HEK293T (cell line): ENCODE measurements at regions not wholly inside any gene's neighbourhood (a gene's known extent, or its start where the extent isn't known, plus 50 kb on each side); places are given as distances from the start of the nearest gene placed in this dataset.

Experiments used
- ARNT ChIP-seq: fragments of 450-650 bp; IDR thresholded peaks from 2 replicates; pipeline ENCODE4 v1.6.1; 2017; ENCODE audit warnings: mild to moderate bottlenecking
- BHLHE40 ChIP-seq: fragments of 450-650 bp; IDR thresholded peaks from 2 replicates; pipeline ENCODE4 v1.6.1; 2016; ENCODE audit warnings: mild to moderate bottlenecking, moderate library complexity, borderline replicate concordance
- CTBP1 ChIP-seq: fragments of 450-650 bp; IDR thresholded peaks from 2 replicates; pipeline ENCODE4 v1.6.1; 2016; ENCODE audit warnings: borderline replicate concordance
- ELF4 ChIP-seq: fragments of 450-650 bp; IDR thresholded peaks from 2 replicates; pipeline ENCODE4 v1.6.1; 2017; ENCODE audit warnings: antibody characterized with exemption
- FOXA1 ChIP-seq: fragments of 450-650 bp; IDR thresholded peaks from 2 replicates; pipeline ENCODE4 v1.6.1; 2016; ENCODE audit warnings: mild to moderate bottlenecking
- FOXK2 ChIP-seq: fragments of 450-650 bp; IDR thresholded peaks from 2 replicates; pipeline ENCODE4 v1.6.1; 2016; ENCODE audit warnings: mild to moderate bottlenecking
- FOXM1 ChIP-seq: fragments of 450-650 bp; IDR thresholded peaks from 2 replicates; pipeline ENCODE4 v1.6.1; 2017; ENCODE audit warnings: mild to moderate bottlenecking, borderline replicate concordance
- HDGF ChIP-seq: fragments of 450-650 bp; IDR thresholded peaks from 2 replicates; pipeline ENCODE4 v1.6.1; 2017; ENCODE audit warnings: antibody characterized with exemption, borderline replicate concordance
- L3MBTL2 ChIP-seq: fragments of 450-650 bp; conservative IDR thresholded peaks from 2 replicates; pipeline ENCODE4 v1.6.1; 2016; ENCODE audit warnings: mild to moderate bottlenecking
- NFRKB ChIP-seq: fragments of 450-650 bp; IDR thresholded peaks from 2 replicates; pipeline ENCODE4 v1.6.1; 2016; ENCODE audit warnings: mild to moderate bottlenecking, moderate library complexity
- SP1 ChIP-seq: fragments of 450-650 bp; IDR thresholded peaks from 2 replicates; pipeline ENCODE4 v1.6.1; 2017
- SUZ12 ChIP-seq: fragments of 450-650 bp; IDR thresholded peaks from 2 replicates; pipeline ENCODE4 v1.6.1; 2016; ENCODE audit warnings: mild to moderate bottlenecking
- TARDBP ChIP-seq: fragments of 450-650 bp; IDR thresholded peaks from 2 replicates; pipeline ENCODE4 v1.6.1; 2016

- TF ChIP-seq BHLHE40 (no peak), L3MBTL2 (no peak), TARDBP (no peak), FOXA1 (no peak), SUZ12 (no peak), CTBP1 (no peak), ARNT (no peak), SP1 (no peak), FOXM1 (no peak), HDGF (no peak), ELF4 (no peak), FOXK2 (no peak), NFRKB (no peak)
These were observed 196.2 kb upstream of the PGRMC2 start for GRCh38 chr4:128483816-128484215.
